Cardiac muscle cell (in vitro differentiated cells and primary cell): ENCODE measurements at regions not wholly inside any gene's neighbourhood (a gene's known extent, or its start where the extent isn't known, plus 50 kb on each side); places are given as distances from the start of the nearest gene placed in this dataset.

Source experiments
- DNase-seq, 2 donors: peaks; one replicate each; pipeline versions ENCODE4 v3.0.0 to v3.0.0-alpha.2; 2010 to 2017; ENCODE audit warnings: low read depth in 1 of 2, low spot score in 1 of 2
- H3K27ac ChIP-seq: fragments of 200-600 bp; sonication (generic); 2 replicates; pipeline ENCODE4 v1.5.1; 2016
- H3K27me3 ChIP-seq: fragments of 200-600 bp; sonication (generic); 2 replicates; pipeline ENCODE4 v1.6.0; 2016; ENCODE audit warnings: control low read depth
- H3K36me3 ChIP-seq: fragments of 200-600 bp; sonication (generic); 2 replicates; pipeline ENCODE4 v1.5.1; 2016; ENCODE audit warnings: control low read depth
- H3K4me1 ChIP-seq: fragments of 200-600 bp; sonication (generic); 2 replicates; pipeline ENCODE4 v1.8.1; 2017; ENCODE audit warnings: low read depth, mild to moderate bottlenecking, mixed run types
- H3K4me3 ChIP-seq: fragments of 200-600 bp; sonication (generic); 2 replicates; pipeline ENCODE4 v1.5.1; 2016; ENCODE audit warnings: mild to moderate bottlenecking
- H3K9me3 ChIP-seq: fragments of 200-600 bp; sonication (generic); 2 replicates; pipeline ENCODE4 v1.5.1; 2017; ENCODE audit warnings: low read depth, mild to moderate bottlenecking, control low read depth
- TF ChIP-seq, protein P1 (sequence below): IDR thresholded peaks from 2 replicates; pipeline ENCODE4 v1.5.1; 2012; ENCODE audit warnings: low read depth, mild to moderate bottlenecking, low read length

DNA sequence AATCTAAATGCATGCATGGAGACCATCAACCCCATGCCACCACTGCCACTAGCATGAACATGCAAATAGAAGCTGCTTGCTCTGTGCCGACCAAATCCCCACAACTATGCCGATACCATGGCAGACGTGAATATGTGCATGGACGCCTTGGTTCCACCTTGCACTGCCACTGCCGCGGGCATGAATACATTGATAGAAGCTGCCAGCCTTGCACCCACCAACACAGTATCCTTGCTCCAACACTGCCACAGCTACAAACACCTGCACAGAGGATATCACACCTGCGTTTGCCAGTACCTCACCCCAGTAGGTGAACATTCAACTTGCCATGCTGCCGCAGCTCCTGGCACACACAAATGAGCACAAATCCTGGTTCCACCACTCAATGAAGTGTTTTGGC lies 527.4 kb upstream of the REG3G start:
- no peak overlapping the region for H3K27ac ChIP-seq
- H3K4me1 ChIP-seq, result no peaks in the 10 kb centered on the region
- no peak for DNase-seq
- H3K36me3 ChIP-seq, result no peaks in the 10 kb centered on the region
- TF ChIP-seq, protein P1, sequence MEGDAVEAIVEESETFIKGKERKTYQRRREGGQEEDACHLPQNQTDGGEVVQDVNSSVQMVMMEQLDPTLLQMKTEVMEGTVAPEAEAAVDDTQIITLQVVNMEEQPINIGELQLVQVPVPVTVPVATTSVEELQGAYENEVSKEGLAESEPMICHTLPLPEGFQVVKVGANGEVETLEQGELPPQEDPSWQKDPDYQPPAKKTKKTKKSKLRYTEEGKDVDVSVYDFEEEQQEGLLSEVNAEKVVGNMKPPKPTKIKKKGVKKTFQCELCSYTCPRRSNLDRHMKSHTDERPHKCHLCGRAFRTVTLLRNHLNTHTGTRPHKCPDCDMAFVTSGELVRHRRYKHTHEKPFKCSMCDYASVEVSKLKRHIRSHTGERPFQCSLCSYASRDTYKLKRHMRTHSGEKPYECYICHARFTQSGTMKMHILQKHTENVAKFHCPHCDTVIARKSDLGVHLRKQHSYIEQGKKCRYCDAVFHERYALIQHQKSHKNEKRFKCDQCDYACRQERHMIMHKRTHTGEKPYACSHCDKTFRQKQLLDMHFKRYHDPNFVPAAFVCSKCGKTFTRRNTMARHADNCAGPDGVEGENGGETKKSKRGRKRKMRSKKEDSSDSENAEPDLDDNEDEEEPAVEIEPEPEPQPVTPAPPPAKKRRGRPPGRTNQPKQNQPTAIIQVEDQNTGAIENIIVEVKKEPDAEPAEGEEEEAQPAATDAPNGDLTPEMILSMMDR, result no peak
- no peaks in the 10 kb centered on the region for H3K9me3 ChIP-seq
- no peak overlapping the region for H3K4me3 ChIP-seq
- no peaks in the 10 kb centered on the region for H3K27me3 ChIP-seq

- Histone ChIP-seq H3K4me1 (no peaks in the 10 kb centered on the region), H3K27ac (no peak overlapping the region), H3K9me3 (no peaks in the 10 kb centered on the region), H3K4me3 (no peak overlapping the region), H3K36me3 (no peaks in the 10 kb centered on the region), H3K27me3 (no peaks in the 10 kb centered on the region)
- DNase-seq, result no peak
- TF ChIP-seq, protein P1, result no peak
Observed at GRCh38 chr2:78506301-78506700, 519.2 kb upstream of the REG3G start.

- no peaks in the 10 kb centered on the region for H3K36me3 ChIP-seq
- no peak overlapping the region for H3K27ac ChIP-seq
- H3K4me1 ChIP-seq, result peaks cover 7% of the 10 kb centered on the region
- H3K9me3 ChIP-seq, result no peaks in the 10 kb centered on the region
- TF ChIP-seq, protein P1, result no peak
- no peaks in the 10 kb centered on the region for H3K27me3 ChIP-seq
- no peak for DNase-seq
- no peak overlapping the region for H3K4me3 ChIP-seq
Observed at GRCh38 chr2:78521938-78522337, 503.6 kb upstream of the REG3G start.

DNA sequence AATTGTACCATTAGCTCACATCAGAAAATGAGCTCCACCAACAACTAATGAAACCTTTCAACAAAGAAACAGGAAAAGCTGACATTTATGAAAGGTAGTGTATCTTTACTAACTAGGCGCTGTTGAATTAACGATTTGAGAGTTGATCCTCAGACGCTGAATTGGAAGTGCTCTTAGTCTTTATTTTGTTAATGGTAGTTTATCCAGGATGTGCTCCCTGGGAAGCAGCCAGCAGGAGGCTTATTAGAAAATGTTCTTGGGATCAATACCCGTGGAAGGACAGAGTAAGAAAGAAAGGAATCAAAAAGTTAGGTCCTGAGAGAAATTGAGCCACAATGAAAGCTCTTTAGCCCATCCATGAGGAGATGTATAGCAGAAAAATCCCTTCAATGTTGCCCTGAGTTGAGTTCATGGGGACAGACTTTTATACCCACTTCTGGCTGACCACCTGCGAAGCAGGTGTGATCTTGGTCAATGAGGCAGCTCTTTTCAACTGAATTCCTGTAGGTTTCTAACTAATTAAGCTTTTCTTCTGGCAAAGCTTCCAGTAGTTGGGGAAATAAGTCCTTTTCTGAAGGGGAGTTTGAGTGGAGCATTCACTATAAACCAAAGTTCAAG lies 492.6 kb upstream of the REG3G start:
- no peaks in the 10 kb centered on the region for H3K27me3 ChIP-seq
- no peaks in the 10 kb centered on the region for H3K4me1 ChIP-seq
- TF ChIP-seq, protein P1, result no peak
- DNase-seq, result no peak
- H3K27ac ChIP-seq, result no peak overlapping the region
- no peaks in the 10 kb centered on the region for H3K9me3 ChIP-seq
- no peaks in the 10 kb centered on the region for H3K36me3 ChIP-seq
- no peak overlapping the region for H3K4me3 ChIP-seq

DNA sequence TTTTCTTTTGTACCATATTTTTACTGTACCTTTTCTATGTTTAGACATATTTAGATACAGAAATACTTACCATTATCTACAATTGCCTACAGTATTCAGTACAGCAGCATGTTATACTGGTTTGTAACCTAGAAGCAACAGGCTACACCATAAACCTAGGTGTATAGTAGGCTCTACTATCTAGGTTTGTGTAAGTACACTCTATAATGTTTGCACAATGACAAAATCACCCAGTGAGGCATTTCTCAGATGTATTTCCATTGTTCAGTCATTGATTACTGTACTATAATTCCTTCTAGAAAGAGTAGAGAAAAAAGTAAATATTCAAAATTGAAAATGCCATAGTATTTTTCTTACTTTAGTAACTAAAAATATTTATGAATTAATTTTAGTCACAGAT lies 490.1 kb upstream of the REG3G start:
- TF ChIP-seq, protein P1, result no peak
- H3K36me3 ChIP-seq, result no peaks in the 10 kb centered on the region
- DNase-seq, result no peak
- no peaks in the 10 kb centered on the region for H3K27me3 ChIP-seq
- no peaks in the 10 kb centered on the region for H3K9me3 ChIP-seq
- no peak overlapping the region for H3K27ac ChIP-seq
- H3K4me3 ChIP-seq, result no peak overlapping the region
- H3K4me1 ChIP-seq, result no peaks in the 10 kb centered on the region
